HT1080 (cell line): ENCODE measurements at regions not wholly inside any gene's neighbourhood (a gene's known extent, or its start where the extent isn't known, plus 50 kb on each side); places are given as distances from the start of the nearest gene placed in this dataset.

Experiments
- DNase-seq: peaks from one replicate; pipeline ENCODE4 v3.0.0-alpha.2; 2015; ENCODE audit warnings: low read depth

- DNase-seq, result no peak
Measured at GRCh38 chr4:8736090-8736825, 135.4 kb downstream of the HMX1 start.

- DNase-seq, result no peak
Measured at GRCh38 chr4:8735236-8736089, 136.2 kb downstream of the HMX1 start.

- no peak for DNase-seq
Measured at GRCh38 chr4:8732681-8733243, 138.9 kb downstream of the HMX1 start.

GRCh38 chr4:8732092-8732491 is 139.5 kb downstream of the CPZ start:
- DNase-seq, result no peak

- no peak for DNase-seq
Measured at GRCh38 chr4:8731364-8731763, 138.8 kb downstream of the CPZ start.

- no peak for DNase-seq
Measured at GRCh38 chr4:8730681-8731080, 138.1 kb downstream of the CPZ start.

GRCh38 chr4:8730159-8730558 is 137.6 kb downstream of the CPZ start:
- no peak for DNase-seq

GRCh38 chr4:8729408-8730149 is 137.0 kb downstream of the CPZ start:
- no peak for DNase-seq

- no peak for DNase-seq
Measured at GRCh38 chr4:8728536-8729407, 136.2 kb downstream of the CPZ start.

GRCh38 chr4:8727546-8728510 is 135.3 kb downstream of the CPZ start:
- DNase-seq, result no peak

- no peak for DNase-seq
Measured at GRCh38 chr4:8727131-8727530, 134.6 kb downstream of the CPZ start.

- DNase-seq, result no peak
Measured at GRCh38 chr4:8726344-8726851, 133.8 kb downstream of the CPZ start.

- DNase-seq, result no peak
Measured at GRCh38 chr4:8725845-8726244, 133.3 kb downstream of the CPZ start.

- no peak for DNase-seq
Measured at GRCh38 chr4:8725071-8725841, 132.7 kb downstream of the CPZ start.

- DNase-seq, result no peak
Measured at GRCh38 chr4:8724436-8725070, 132.0 kb downstream of the CPZ start.

GRCh38 chr4:8723222-8723980 is 130.8 kb downstream of the CPZ start:
- DNase-seq, result no peak

- no peak for DNase-seq
Measured at GRCh38 chr4:8722556-8722955, 130.0 kb downstream of the CPZ start.
